ENCODE measurements at regions not wholly inside any gene's neighbourhood (a gene's known extent, or its start where the extent isn't known, plus 50 kb on each side); places are given as distances from the start of the nearest gene placed in this dataset.

- ChIA-PET POLR2A (no interaction called here), CTCF (interaction anchor here (0.7 kb wide), 1 partner anchor 106 kb away, joined by 4 read pairs; no protein-coding TSS in a partner anchor)
- ATAC-seq = no peak
- H3K4me1 Mint-ChIP-seq = peaks cover 14% of the 10 kb centered on the region
- H3K27ac Mint-ChIP-seq = no peak overlapping the region
- TF ChIP-seq SMAD4 (CRISPR knock-in tag; IDR thresholded peaks at IDR 0.05) = no peak
- TF ChIP-seq ZNF416 (CRISPR knock-in tag; IDR thresholded peaks at IDR 0.05) = no peak
- no peak overlapping the region for H3K4me3 Mint-ChIP-seq
- H3K27me3 Mint-ChIP-seq (ENCODE audit: low read depth) = peaks cover 3% of the 10 kb centered on the region; the same call in 1 of the 2 replicates
- H3K36me3 Mint-ChIP-seq = no peaks in the 10 kb centered on the region
- peak; percentile 25 for DNase-seq (ENCODE audit: low spot score)
- H3K9me3 Mint-ChIP-seq = no peaks in the 10 kb centered on the region
These were observed 51.9 kb upstream of the ALX4 start for GRCh38 chr11:44361813-44362212.

GRCh38 chr11:44363116-44363515 lies 53.2 kb upstream of the ALX4 start:
- POLR2A ChIA-PET = no interaction called here

GRCh38 chr11:44364596-44364995 lies 54.7 kb upstream of the ALX4 start:
- Mint-ChIP-seq H3K36me3 (no peaks in the 10 kb centered on the region), H3K4me3 (no peak overlapping the region)
- POLR2A ChIA-PET = no interaction called here

More at GRCh38 chr11:44363116-44363515, 53.2 kb upstream of the ALX4 start:
- H3K4me3 Mint-ChIP-seq = no peak overlapping the region
- H3K36me3 Mint-ChIP-seq = no peaks in the 10 kb centered on the region
- peaks cover 3% of the 10 kb centered on the region; the same call in 1 of the 2 replicates for H3K27me3 Mint-ChIP-seq (ENCODE audit: low read depth)
- TF ChIP-seq TEAD4 (CRISPR knock-in tag; IDR thresholded peaks at IDR 0.05) (no peak), CREM (CRISPR knock-in tag; IDR thresholded peaks at IDR 0.05) (no peak), ESRRA (CRISPR knock-in tag; IDR thresholded peaks at IDR 0.05; ENCODE audit: borderline replicate concordance) (no peak)
- no peak overlapping the region for H3K27ac Mint-ChIP-seq
- no peaks in the 10 kb centered on the region for H3K9me3 Mint-ChIP-seq
- DNase-seq (ENCODE audit: low spot score) (no peak), ATAC-seq (no peak)
- CTCF ChIA-PET = interaction anchor here (0.6 to 1.4 kb wide), 3 partner anchors 9 to 364 kb away, joined by 3 read pairs; no protein-coding TSS in a partner anchor
- peaks cover 24% of the 10 kb centered on the region for H3K4me1 Mint-ChIP-seq

More at GRCh38 chr11:44364596-44364995, 54.7 kb upstream of the ALX4 start:
- Mint-ChIP-seq H3K27ac (no peak overlapping the region), H3K4me1 (peaks cover 24% of the 10 kb centered on the region), H3K27me3 (ENCODE audit: low read depth) (no peaks in the 10 kb centered on the region), H3K9me3 (no peaks in the 10 kb centered on the region)
- DNase-seq (ENCODE audit: low spot score) (no peak), ATAC-seq (no peak)
- CTCF ChIA-PET = interaction anchor here (0.5 to 1.4 kb wide), 4 partner anchors 10 to 205 kb away, joined by 3 to 4 read pairs (median 3); no protein-coding TSS in a partner anchor
- TF ChIP-seq JAZF1 (CRISPR knock-in tag; IDR thresholded peaks at IDR 0.05) (no peak), CREM (CRISPR knock-in tag; IDR thresholded peaks at IDR 0.05) (no peak), ZNF416 (CRISPR knock-in tag; IDR thresholded peaks at IDR 0.05) (no peak), GTF2I (CRISPR knock-in tag; conservative IDR thresholded peaks at IDR 0.05) (no peak), CREB1 (CRISPR knock-in tag; IDR thresholded peaks at IDR 0.05) (no peak), TEAD4 (CRISPR knock-in tag; IDR thresholded peaks at IDR 0.05) (no peak), NFYB (CRISPR knock-in tag; conservative IDR thresholded peaks at IDR 0.05; ENCODE audit: low read depth) (no peak), ATF6 (CRISPR knock-in tag; IDR thresholded peaks at IDR 0.05) (no peak), USF2 (CRISPR knock-in tag; IDR thresholded peaks at IDR 0.05) (no peak), PRDM15 (CRISPR knock-in tag; IDR thresholded peaks at IDR 0.05) (no peak), ZNF671 (CRISPR knock-in tag; IDR thresholded peaks at IDR 0.05) (no peak), NR3C1 (CRISPR knock-in tag; conservative IDR thresholded peaks at IDR 0.05; ENCODE audit: low read depth) (no peak), ZNF396 (CRISPR knock-in tag; IDR thresholded peaks at IDR 0.05; ENCODE audit: borderline replicate concordance) (no peak), NFE2L1 (CRISPR knock-in tag; IDR thresholded peaks at IDR 0.05) (no peak), NR2C2 (CRISPR knock-in tag; IDR thresholded peaks at IDR 0.05) (no peak), HMGXB4 (CRISPR knock-in tag; IDR thresholded peaks at IDR 0.05) (no peak), KAT7 (CRISPR knock-in tag; IDR thresholded peaks at IDR 0.05; ENCODE audit: borderline replicate concordance) (no peak), RORB (CRISPR knock-in tag; IDR thresholded peaks at IDR 0.05) (no peak)
